ENCODE measurements at regions not wholly inside any gene's neighbourhood (a gene's known extent, or its start where the extent isn't known, plus 50 kb on each side); places are given as distances from the start of the nearest gene placed in this dataset.
"Not testable (repeated sequence)": the region's sequence is repeated elsewhere in the genome, so short reads cannot be mapped to it uniquely, and the experiment has no call there.

DNA sequence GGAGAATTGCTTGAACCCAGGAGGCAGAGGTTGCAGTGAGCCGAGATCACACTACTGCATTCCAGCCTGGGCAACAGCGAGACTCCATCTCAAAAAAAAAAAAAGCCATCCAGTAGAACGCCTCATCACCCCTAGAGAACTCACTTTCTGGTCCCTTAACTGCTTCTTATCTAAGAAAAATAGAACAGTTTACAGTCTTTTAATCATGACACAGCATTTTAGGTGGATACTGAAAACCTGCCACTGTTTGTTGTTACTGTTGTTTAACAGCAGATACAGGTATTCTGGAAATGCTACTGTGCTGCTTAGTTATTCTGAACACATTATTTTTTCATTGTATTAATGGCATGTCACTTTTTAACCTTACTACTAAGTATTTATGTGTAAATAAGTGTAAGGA, 624.3 kb upstream of the GHITM start:
- Histone ChIP-seq H3K36me3 (no peaks in the 10 kb centered on the region), H3K4me1 (no peaks in the 10 kb centered on the region), H3K9me3 (no peaks in the 10 kb centered on the region), H3K4me3 (no peak overlapping the region), H3K27me3 (no peaks in the 10 kb centered on the region), H3K27ac (no peak overlapping the region)
- no peak for TF ChIP-seq POLR2A (IDR thresholded peaks at IDR 0.05)
- TF ChIP-seq EP300 (IDR thresholded peaks at IDR 0.05): no peak
- TF ChIP-seq POLR2AphosphoS5 (IDR thresholded peaks at IDR 0.05): no peak
- TF ChIP-seq, protein P1, sequence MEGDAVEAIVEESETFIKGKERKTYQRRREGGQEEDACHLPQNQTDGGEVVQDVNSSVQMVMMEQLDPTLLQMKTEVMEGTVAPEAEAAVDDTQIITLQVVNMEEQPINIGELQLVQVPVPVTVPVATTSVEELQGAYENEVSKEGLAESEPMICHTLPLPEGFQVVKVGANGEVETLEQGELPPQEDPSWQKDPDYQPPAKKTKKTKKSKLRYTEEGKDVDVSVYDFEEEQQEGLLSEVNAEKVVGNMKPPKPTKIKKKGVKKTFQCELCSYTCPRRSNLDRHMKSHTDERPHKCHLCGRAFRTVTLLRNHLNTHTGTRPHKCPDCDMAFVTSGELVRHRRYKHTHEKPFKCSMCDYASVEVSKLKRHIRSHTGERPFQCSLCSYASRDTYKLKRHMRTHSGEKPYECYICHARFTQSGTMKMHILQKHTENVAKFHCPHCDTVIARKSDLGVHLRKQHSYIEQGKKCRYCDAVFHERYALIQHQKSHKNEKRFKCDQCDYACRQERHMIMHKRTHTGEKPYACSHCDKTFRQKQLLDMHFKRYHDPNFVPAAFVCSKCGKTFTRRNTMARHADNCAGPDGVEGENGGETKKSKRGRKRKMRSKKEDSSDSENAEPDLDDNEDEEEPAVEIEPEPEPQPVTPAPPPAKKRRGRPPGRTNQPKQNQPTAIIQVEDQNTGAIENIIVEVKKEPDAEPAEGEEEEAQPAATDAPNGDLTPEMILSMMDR (IDR thresholded peaks at IDR 0.05): no peak
- WGBS, 2 donors (ENCODE audit: low coverage in 1 of 2): 68 to 85% methylated on average over 2 of the region's 3 CpGs
- ATAC-seq: no peak

DNA sequence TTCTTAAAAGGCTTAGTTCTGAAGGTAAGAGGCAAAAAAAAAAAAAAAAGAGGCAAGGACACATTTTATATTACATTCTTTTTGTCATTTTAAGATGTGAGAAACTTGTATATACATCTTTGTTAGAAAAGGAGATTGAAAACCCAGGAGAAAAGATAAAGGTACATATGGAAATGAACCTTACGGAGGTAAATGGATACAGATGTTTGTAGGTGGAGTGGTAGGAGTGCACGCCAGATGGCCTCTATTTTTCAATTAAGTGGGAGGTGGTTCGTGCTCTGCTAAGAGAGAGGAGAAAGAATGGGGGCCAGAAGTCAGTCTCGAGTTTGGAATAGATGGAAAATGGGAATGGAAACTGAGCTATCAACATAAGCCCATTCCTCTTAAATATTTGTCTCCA, 622.5 kb upstream of the GHITM start:
- no peak for ATAC-seq
- TF ChIP-seq, protein P1 (IDR thresholded peaks at IDR 0.05): no peak
- TF ChIP-seq POLR2AphosphoS5 (IDR thresholded peaks at IDR 0.05): no peak
- no peak for TF ChIP-seq EP300 (IDR thresholded peaks at IDR 0.05)
- TF ChIP-seq POLR2A (IDR thresholded peaks at IDR 0.05): no peak
- Histone ChIP-seq H3K27ac (no peak overlapping the region), H3K9me3 (no peaks in the 10 kb centered on the region), H3K4me1 (no peaks in the 10 kb centered on the region), H3K36me3 (no peaks in the 10 kb centered on the region), H3K4me3 (no peak overlapping the region), H3K27me3 (no peaks in the 10 kb centered on the region)
- 71 to 74% methylated on average over 4 of the region's 4 CpGs for WGBS, 2 donors (ENCODE audit: low coverage in 1 of 2)

DNA sequence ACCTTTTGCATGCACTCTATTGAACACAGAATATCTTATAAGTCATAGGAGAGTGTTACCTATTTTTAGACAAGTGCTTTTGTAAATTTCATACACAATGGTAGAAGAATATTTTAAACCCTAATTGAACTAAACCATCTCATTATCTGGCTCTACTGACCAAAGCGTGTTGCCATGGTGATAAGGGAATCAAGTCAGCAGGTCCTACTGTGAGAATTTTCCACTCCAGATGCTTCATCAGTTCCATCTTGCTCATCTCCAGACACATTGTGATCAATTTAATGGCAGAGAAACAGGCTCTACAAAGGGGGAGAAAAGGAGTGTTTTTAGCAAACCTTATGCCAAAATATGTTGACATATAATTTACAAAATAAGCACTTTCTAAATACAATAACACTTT, 621.9 kb upstream of the GHITM start:
- Histone ChIP-seq H3K27ac (no peak overlapping the region), H3K4me1 (no peaks in the 10 kb centered on the region), H3K4me3 (no peak overlapping the region), H3K27me3 (no peaks in the 10 kb centered on the region), H3K9me3 (no peaks in the 10 kb centered on the region), H3K36me3 (no peaks in the 10 kb centered on the region)
- WGBS, 2 donors (ENCODE audit: low coverage in 1 of 2): 100% methylated on average over 1 of the region's 1 CpG; no CpG with 5 or more reads in 1 of the 2 donors
- no peak for ATAC-seq
- TF ChIP-seq POLR2AphosphoS5 (IDR thresholded peaks at IDR 0.05): no peak
- no peak for TF ChIP-seq POLR2A (IDR thresholded peaks at IDR 0.05)
- TF ChIP-seq, protein P1 (IDR thresholded peaks at IDR 0.05): no peak
- TF ChIP-seq EP300 (IDR thresholded peaks at IDR 0.05): no peak

DNA sequence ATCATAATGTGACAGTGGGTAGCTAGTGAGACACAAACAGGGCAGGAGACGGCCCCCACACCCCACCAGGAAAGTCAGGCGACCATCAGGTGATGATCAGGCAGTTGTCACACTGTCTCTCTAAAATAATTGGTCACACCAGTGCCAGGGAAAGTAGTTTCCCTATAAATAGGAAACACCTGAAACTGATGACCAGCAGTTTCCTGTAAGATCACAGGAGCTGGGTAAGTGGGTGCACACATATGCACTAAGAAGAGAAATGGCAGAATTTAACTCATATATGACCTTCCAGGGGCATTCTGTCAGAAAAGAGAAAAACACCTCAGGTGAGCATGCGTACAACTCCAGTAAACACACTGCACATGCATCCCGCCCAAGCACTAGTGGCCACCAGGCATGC, 620.5 kb upstream of the GHITM start:
- no peaks in the 10 kb centered on the region for H3K4me1 ChIP-seq
- TF ChIP-seq, protein P1 (IDR thresholded peaks at IDR 0.05): no peak
- TF ChIP-seq POLR2A (IDR thresholded peaks at IDR 0.05): no peak
- TF ChIP-seq EP300 (IDR thresholded peaks at IDR 0.05): no peak
- TF ChIP-seq POLR2AphosphoS5 (IDR thresholded peaks at IDR 0.05): no peak
- H3K9me3 ChIP-seq: no peaks in the 10 kb centered on the region
- no peaks in the 10 kb centered on the region for H3K36me3 ChIP-seq
- H3K4me3 ChIP-seq: no peak overlapping the region
- no peak overlapping the region for H3K27ac ChIP-seq
- ATAC-seq: no peak
- no peaks in the 10 kb centered on the region for H3K27me3 ChIP-seq
- WGBS, 2 donors (ENCODE audit: low coverage in 1 of 2): 72 to 80% methylated on average over 1 to 4 of the region's 4 CpGs

DNA sequence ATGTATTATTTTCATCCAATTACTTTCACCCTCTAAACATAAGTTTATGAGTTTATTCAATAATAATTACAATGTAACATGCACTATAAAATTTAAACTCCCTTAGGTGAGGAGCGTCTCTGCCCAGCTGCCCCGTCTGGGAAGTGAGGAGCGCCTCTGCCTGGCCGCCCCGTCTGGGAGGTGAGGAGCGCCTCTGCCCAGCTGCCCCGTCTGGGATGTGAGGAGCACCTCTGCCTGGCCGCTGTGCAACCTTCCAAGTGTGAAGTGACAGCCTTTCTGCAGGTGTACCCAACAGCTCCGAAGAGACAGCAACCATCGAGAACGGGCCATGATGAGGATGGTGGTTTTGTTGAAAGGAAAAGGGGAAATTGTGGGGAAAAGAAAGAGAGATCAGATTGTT, 618.9 kb upstream of the GHITM start:
- H3K4me3 ChIP-seq, H3K27ac ChIP-seq, H3K4me1 ChIP-seq, H3K9me3 ChIP-seq, H3K36me3 ChIP-seq, H3K27me3 ChIP-seq, ATAC-seq: not testable (repeated sequence)
- 83% methylated on average over 2 of the region's 11 CpGs; no CpG with 5 or more reads in 1 of the 2 donors for WGBS, 2 donors (ENCODE audit: low coverage in 1 of 2)

DNA sequence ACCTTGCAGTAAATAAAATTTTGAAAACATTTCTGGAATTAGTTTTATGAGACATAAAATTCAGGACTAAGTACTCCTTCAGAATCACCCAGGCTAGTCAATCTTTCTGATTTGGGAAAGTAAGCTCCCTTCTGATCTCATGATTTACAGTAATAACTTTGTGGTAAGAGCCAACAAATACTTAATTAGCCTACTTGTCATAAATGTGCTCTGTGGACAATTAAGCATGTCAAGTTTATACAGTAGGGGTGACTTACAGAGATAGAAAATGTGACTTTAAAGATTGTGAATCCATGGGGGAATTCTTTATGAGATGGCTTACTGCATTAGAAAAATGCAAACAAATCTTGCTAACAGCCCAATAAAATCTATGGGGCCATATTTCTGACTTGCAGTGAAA, 616.9 kb upstream of the GHITM start:
- ATAC-seq: no peak
- no peak overlapping the region for H3K4me3 ChIP-seq
- no peak overlapping the region for H3K27ac ChIP-seq
- H3K36me3 ChIP-seq: no peaks in the 10 kb centered on the region
- TF ChIP-seq POLR2AphosphoS5 (IDR thresholded peaks at IDR 0.05) (no peak), EP300 (IDR thresholded peaks at IDR 0.05) (no peak), POLR2A (IDR thresholded peaks at IDR 0.05) (no peak)
- TF ChIP-seq, protein P1 (IDR thresholded peaks at IDR 0.05): no peak
- H3K9me3 ChIP-seq: peaks cover 0 to 17% (median 0%) of the 10 kb centered on the region in 3 donors
- no peaks in the 10 kb centered on the region for H3K27me3 ChIP-seq
- no peaks in the 10 kb centered on the region for H3K4me1 ChIP-seq
